ENCODE measurements at regions not wholly inside any gene's neighbourhood (a gene's known extent, or its start where the extent isn't known, plus 50 kb on each side); places are given as distances from the start of the nearest gene placed in this dataset.

DNA sequence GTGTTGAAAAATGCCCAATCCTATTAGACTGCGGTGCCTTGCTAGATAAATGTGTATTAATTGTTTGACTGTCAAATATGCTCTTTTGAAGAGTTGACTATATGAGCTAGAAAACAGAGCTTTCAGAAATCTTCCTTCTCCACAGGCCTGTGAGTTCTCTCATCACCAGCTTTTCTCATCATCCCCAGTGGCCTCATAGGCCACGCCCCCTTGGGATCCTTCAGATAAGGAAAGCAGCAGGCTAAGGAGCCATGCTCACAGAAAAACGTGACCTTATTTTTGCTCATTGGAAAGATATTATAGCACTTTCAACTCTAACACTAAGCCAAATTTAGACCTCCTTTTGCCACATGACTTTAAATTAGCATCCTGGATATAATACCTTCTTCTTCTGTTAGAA lies 514.4 kb upstream of the ARRDC4 start:
- no peak for DNase-seq

DNA sequence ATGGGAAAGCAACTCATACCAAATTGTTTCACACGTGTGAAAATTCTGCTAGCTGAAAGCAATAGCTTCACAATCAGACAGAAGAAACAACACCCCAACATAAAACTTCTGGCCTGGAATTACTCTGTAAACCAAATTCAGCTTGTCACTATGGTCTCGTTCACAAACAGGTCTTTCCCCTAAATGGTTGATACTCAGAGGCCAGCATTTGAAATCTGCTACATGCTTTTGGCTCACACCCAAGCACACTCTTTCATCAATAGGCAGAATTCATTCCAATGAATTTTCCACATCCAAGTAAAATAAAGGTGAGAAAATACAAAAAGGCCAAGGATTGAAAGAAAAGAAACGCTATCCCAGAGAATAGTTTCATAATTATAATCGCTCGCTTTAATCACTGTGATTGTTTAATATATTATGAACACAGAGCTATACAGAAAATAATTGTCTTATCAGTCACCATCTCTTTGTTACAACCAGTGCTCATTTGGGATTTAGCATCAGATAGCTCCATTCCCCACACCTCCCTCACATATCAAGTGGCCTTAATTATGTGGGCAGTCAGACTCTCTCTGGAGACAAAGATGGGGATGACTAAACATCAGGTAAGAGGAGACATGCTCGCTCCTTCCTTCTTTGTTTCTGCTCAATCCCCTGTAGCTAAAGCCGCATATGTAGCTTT lies 503.8 kb upstream of the ARRDC4 start:
- DNase-seq = no peak

DNA sequence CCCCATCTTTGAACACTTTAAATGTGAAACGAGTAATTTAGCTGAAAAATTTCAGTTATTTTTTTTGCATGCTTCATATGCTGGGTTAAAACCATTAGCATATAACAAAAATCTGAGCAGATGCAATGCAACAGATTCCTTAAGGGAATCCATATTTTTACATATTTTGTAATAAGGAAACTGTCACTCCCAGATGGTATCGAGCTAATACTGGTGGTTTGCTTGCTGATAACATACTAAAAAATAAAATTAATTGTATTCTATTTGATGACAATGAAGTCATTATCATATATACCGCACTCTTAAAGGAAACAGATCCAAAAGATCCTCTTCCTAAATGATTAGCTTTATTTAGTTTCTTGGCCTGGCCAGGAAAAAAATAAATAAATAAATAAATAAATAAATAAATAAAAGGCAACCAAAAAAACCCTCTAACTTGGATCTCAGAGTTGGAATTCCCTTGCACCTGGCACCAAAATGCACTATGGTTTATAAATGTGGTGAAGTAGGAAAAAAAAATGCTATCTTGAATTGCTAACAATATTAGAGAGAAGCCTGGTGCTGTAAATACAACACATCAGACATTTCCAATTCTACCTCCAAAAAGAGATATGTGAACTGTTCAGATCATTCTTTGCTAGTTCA lies 503.2 kb upstream of the ARRDC4 start:
- DNase-seq = no peak

DNA sequence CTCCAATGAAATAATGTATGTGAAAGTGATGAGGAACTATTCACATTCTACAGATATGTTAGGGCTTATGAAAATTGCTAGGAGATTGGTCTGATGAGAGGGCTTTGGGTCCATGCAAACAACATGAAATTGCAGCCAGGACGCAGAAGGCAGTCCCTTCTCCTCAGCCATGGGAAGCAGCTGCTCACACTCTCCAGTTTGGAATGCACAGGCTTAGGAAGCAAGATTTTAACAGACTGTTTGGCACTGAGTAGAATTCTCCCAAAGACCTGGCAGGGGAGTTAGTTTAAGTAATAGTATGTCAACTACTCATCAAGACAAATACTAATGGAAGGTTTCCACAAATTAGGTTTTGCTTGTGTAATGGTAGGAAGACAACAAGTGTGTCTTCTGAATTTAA lies 500.7 kb upstream of the ARRDC4 start:
- no peak for DNase-seq

DNA sequence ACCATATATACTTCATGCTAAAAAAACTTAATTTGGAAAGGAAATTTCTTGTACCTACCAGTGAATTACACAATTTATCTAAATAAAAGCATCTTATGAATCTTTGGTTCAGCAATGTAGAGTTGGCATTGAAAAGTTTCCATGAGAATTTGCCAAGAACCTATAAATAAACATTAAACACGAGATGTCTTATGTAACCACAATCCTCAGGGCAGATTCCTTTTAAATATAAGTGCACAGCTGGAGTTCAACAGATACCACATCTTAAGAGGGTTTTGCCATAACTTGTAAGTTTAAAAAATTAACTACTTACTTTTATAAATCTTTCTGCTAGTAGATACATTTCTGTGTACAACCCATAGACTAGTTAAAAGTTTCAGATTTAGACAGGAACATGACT lies 499.3 kb upstream of the ARRDC4 start:
- DNase-seq = no peak

DNA sequence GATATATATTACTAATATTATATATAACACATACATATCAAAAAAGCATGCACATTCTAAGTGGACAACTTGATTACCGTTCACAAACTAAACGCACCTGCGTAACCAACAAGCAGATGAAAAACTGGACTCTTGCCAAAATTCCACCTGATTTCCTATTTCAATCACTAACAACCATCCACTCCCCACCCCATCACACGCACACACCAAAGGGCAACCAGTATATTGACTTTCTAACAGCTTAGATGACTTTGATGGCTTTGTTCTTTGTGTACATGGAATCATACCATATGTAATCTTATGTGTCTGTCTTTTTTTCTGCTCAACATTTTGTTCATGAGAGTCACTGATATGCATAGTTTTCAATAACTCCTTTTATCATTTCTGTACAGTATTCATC lies 496.8 kb upstream of the ARRDC4 start:
- no peak for DNase-seq

DNA sequence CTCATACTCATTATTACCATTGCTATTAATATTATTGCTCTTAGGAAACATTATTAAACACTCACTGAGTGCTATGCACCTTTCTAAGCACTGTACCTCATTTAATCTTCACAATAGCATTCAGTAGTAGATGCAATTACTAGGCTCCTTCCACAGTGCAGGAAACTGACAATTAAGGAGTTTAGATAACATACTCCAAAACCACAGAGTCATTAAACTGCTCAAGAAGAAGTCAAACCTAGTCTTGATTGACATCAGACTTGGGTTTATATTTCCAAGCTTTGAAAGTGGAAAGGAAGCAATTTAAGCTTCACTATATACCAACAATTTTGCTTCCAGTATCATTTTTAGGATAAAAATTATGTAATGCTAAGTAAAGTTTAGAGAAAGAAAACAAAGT lies 490.1 kb upstream of the ARRDC4 start:
- no peak for DNase-seq

DNA sequence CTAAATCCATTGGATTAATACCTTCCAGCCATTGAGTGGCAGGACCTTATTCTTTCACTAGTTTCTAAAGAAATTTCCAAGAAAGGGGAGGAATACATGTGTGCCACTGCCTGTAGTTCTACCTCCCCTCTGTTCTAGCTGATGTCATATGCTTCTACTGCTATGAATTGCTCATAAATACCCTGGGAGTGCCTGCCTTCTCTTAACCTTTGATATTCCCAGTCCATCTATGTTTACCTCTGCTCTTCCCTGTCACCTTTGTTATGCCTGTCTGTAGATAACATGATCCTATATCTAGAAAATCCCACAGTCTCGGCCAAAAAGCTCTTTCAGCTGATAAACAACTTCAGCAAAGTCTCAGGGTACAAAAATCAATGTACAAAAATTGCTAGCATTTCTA lies 486.9 kb upstream of the ARRDC4 start:
- DNase-seq = no peak

DNA sequence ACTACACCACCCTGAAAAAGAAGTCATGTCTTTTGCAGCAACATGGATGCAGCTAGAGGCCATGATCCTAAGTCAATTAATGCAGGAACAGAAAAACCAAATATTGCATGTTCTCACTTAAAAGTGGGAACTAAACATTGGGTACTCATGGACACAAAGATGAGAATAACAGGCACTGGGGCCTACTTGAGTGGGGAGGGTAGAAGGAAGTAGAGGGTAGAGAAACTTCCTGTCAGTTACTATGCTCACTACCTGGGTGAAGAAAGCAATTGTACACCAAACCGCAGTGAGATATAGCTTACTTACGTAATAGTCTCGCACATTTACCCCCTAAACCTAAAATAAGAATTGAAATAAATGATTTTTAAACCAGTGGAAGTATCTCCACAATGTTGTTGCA lies 480.5 kb upstream of the ARRDC4 start:
- DNase-seq = no peak

DNA sequence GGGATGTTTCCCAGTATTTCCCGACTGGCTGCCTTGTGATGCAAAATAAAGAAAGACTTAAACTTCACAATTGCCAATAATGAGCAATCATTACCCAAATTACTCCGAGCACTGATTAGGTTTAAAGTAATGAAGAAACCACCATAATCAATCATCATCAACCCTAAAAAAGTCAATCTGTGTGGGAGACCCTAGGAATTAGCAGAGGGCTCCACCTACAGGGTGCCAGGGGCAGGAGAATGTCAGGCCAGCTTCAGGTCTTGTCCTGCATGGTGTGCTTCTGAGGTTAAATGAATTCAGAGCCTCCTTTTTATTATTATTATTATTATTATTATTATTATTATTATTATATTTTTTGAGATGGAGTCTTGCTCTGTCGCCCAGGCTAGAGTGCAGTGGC lies 478.0 kb upstream of the ARRDC4 start:
- no peak for DNase-seq

DNA sequence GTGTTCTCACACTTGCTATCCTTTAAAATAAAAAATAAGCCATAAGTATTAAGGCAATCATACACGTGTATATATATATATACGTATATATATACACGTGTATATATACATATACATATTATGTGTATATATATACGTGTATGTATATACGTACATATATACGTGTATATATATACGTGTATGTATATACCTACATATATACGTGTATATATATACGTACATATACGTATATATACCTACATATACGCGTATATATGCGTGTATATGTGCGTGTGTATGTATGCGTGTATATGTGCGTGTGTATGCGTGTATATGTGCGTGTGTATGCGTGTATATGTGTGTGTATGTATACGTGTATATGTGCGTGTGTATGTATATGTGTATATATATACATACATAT lies 477.3 kb upstream of the ARRDC4 start:
- no peak for DNase-seq

DNA sequence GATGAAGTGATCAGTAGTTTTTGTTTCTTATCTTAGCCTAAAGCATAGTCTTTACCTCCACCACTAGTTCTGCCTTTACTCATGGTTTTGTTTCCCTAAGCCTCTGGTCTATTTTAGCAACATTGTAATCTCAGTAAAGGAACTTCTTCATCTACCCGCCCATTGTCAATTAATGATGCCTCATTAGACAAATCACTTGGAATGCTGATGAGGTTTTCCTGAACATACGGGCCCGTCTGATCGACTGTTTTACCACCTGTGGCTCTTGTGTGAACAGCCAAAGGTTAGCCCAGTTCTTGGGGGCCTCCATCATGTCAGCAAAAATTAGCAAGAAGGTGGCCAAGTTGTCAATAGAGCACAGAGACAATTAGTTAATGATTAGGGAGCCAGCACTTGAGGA lies 470.1 kb upstream of the ARRDC4 start:
- DNase-seq = no peak

DNA sequence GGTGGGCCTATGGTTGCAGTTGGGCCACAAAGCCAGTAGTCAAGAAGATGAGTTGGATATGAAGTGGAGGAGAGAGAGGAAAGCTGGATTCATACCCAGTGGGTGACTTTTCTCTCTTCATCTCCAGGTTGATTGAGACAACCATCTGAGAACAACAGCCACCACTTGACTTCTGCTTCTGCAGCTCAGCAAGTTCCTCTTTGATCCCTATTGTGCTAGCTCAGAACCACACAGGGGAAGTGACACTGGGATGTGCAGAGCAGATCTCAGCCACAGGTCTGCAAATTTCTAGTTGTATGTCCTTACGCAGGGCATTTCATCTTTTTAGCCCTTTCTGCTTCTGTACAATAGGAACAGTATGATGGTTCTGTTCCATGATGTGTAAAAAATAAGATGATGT lies 459.2 kb upstream of the ARRDC4 start:
- DNase-seq = no peak

DNA sequence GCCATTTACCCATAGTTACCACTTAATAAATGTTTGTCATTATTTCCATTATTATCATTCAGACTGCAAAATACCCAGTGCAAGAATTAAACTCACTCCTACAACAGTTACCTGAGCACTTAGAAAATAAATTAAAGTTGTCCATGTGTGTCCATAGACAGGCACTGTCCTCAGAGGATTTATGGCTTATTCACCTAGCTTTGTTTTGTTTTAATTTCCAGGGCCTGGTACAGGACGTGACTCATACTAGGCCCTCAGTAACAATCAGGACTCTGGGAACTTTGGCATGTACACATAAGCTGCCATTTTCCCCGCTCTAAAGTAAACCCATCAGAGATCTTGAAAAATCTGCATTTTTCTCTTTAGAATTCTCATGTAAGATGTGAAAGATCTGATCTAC lies 458.5 kb upstream of the ARRDC4 start:
- no peak for DNase-seq

DNA sequence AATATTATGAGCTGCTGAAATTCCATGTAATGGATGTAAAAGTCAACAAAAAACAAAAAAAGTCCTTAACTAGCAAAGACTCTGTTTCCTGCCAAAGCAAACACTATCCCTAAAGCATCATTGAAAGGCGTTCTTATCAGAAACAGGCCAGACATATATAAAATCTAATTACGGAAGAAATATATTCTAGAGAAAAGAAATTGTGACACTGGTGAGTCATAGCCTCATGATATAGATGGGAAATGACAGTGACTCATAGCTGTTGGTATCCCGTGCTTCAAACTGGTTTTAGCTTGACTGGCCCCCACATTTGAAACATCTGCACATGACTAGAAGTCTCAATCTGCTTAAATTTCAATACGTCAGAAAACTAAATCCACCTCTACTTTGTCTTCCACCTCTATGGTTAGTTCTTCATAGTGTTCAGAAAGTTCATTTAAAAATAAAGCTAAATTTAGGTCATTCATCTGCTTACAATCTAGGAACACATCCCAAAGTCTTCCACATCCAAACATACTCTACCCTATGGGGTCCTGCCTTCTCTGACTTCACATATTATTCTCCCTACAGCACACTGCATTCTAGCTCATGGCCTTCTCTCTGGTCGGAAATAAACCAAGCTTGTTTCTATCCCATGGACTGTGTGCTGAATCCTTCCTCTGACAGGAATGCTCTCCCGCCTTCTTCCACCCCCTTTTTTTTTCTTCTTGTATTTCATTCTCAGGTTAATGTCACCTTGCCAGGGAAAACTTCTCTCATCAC lies 456.3 kb upstream of the ARRDC4 start:
- DNase-seq = no peak

DNA sequence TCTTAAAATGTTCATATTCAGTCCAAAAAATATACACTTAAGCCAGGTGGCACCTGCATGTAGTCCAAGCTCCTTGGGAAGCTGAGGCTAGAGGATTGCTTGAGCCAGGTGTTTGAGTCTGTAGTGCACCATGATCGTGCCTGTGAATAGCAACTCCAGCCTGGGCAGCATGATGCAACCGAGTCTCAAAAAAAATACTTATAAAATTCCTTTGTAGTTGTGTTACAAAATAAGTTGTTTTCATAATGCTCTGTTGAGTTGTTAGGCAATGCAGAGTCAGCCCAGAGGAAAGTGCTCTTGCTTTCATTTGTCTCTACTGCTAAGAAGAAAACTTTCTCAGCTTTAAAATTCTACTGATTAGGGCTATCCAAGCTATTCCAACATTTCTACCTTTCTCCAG lies 442.8 kb upstream of the ARRDC4 start:
- DNase-seq = no peak

DNA sequence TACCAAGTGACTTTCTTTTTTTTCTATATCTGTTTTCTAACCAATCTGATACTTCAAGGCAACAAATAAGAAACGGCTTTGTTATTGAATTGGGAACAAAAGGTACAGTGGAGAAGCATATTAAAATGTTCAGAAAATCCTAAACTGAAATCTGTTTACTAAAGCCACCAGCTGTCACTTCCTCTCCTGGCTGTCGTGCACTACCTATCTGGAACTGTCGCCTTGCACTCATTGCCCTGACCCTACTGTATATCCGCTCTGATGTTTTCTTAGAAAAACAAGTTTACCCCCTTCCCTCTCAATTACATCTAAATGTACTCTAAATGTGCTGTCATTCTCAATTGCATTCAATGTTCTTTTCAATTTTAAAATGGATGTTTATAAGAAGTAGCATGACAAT lies 439.8 kb upstream of the ARRDC4 start:
- no peak for DNase-seq

DNA sequence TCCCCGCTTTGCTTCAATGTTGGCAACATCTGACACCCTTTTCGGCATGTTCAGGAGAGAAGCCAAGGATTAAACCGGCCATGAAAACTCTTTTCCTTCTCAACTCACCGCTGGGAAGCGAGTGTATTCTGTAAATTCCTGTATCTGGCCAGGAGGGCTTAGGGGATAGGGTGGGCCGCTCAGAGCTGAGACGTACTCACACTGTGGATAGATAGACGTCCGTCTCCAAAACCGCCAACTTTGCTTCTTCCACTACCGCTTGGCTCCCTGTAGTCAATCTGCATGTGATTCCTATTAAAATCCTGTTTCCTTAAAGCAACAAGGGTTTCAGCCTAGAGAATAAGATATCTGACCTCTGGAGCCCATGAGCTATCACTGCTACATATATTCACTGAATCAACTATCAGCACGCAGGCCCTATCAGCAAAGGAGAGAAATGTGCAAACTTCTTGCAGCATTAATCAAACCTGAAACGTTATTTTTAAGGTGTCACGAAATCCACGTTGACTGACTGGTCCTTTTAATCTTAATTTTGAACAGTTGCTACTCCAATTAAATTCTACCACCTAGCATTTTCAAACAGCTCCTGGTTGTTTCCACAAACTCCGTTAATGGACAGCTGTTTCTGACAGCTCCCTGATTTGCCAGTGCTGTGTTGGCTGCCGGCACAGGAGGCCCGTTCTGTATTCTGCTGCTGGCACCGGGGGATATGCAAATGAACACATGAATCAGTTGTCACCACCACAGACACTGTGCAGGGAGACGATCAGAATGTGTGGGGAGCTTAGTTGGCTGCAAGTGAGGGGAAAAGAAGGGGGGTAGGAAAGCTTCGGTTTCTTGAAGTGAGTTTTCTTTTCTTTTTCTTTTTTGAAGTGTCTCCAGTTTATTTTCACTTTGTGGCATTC lies 438.9 kb upstream of the ARRDC4 start:
- DNase-seq = no peak

DNA sequence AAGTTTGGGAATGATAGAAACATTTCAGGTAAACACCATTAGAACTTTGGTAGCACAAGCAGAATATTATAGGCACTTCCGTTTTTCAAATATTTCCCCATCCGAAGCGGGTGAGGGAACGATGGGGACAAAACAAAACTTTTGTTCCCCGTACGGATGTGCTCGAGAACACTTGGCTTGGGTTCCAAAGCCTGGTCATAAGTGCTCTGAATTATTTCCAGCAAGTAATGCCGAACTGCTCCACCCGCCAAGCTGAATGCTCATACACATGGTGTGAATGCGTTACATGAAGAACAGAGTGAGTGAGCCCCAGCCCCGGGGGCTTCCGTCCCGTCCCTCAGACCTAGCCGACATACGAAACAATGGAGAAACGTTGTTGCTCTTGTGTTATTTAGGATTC lies 438.2 kb upstream of the ARRDC4 start:
- no peak for DNase-seq

DNA sequence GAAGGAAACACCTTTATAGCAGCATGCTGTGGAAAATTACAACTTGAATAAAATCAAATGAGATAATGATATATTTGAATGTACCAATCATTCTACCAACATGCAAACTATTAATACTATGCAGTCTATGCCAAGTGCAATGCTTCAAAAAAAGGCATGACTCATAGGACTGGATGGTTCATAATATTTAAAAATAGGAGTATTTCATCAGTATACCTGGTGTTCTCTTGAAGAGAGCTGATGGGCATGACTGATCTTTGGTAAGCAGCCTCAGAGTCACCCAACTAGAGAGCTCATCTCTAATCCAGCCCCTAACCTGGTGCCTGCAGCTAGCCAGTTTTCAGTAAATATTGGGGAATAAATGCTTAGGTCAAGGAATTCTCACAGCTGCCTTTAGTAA lies 434.7 kb upstream of the ARRDC4 start:
- no peak for DNase-seq

DNA sequence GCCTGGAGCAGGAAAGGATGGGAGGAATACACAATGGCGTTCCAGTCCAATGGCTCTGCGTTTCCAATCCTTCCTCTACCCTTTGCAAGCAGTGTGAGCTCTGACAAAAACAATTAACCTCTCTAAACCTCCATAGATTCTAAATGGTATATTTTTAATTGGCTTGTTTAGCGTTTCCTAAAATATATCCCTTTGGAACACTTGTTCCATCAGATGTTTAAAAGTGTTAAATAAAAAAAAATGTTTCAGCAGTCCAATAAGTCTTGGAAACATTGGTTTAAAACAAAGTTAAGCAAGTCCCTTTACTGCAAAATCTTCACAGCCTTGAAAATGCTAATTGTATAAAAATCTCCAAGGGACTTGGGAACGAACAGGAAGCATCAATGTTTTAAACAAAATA lies 432.3 kb upstream of the ARRDC4 start:
- DNase-seq = no peak

DNA sequence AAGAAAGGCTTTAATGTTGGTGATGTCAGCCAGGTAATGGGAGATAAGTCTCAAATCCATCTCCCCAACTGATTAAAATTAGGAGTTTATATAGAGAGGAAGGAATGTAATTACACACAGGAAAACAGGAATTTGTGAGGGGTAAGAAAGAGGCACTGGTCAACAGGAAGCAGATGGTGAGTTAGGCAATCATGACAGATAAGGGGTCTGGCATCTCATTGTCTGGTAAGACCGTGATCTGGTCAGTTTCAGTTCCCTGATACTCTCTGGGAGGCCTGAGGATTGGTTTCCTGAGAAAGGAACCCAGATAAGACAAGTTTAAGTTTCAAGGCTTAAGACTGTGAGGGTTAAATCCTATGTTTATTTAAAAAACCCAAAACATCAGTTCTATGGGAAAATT lies 414.7 kb upstream of the ARRDC4 start:
- no peak for DNase-seq

DNA sequence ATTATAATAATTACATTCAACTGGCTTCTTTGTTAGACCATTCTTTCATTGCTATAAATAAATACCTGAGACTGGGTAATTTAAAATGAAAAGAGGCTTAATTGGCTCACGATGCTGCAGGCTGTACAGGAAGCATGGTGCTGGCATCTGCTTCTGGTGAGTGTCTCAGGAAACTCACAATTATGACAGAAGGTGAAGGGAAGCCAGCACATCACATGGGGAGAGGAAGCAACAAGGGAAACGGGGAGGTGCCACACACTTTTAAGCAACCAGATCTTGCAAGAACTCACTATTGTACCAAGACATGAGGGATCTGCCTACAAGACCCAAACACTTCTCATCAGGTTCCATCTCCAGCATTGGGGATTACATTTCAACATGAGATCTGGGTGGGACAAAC lies 413.1 kb upstream of the ARRDC4 start:
- no peak for DNase-seq
